Coronary artery (tissue), 2 donors: ENCODE measurements at regions not wholly inside any gene's neighbourhood (a gene's known extent, or its start where the extent isn't known, plus 50 kb on each side); places are given as distances from the start of the nearest gene placed in this dataset.

Experiments
- DNase-seq: peaks from one replicate; pipeline ENCODE4 v3.0.0-alpha.2; 2017; ENCODE audit warnings: low spot score
- H3K27ac ChIP-seq, 2 donors: fragments of 200-600 bp; sonication (generic); one replicate each; pipeline ENCODE4 v1.5.1; 2016 to 2019
- H3K4me3 ChIP-seq: fragments of 200-600 bp; sonication (generic); 2 replicates; pipeline ENCODE4 v1.5.1; 2016; ENCODE audit warnings: mild to moderate bottlenecking, moderate library complexity
- TF ChIP-seq, protein P1 (sequence below): fragments of 200-600 bp; sonication (generic); IDR thresholded peaks from one replicate; pipeline ENCODE4 v1.5.1; 2019; ENCODE audit warnings: antibody characterized with exemption

DNA sequence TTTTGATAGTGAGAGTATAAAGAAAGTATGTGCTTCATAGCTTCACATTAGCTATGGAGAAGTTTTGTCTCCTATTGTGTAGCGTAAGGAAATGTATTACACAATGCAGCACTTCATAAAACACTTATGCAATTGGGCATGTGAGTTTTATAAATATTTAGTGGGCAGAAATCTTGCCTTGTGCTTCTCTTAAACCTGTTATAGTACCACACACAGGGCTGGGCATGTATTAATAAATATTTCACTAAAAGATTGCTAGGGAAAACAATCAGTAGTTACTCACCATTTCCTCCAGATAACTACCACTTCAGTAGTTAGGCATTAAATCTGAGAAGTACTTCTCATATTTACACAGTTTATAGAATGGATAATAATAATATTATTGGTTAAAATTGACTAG lies 1080.8 kb upstream of the PIK3C3 start:
- TF ChIP-seq, protein P1, sequence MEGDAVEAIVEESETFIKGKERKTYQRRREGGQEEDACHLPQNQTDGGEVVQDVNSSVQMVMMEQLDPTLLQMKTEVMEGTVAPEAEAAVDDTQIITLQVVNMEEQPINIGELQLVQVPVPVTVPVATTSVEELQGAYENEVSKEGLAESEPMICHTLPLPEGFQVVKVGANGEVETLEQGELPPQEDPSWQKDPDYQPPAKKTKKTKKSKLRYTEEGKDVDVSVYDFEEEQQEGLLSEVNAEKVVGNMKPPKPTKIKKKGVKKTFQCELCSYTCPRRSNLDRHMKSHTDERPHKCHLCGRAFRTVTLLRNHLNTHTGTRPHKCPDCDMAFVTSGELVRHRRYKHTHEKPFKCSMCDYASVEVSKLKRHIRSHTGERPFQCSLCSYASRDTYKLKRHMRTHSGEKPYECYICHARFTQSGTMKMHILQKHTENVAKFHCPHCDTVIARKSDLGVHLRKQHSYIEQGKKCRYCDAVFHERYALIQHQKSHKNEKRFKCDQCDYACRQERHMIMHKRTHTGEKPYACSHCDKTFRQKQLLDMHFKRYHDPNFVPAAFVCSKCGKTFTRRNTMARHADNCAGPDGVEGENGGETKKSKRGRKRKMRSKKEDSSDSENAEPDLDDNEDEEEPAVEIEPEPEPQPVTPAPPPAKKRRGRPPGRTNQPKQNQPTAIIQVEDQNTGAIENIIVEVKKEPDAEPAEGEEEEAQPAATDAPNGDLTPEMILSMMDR: no peak
- H3K4me3 ChIP-seq: no peak overlapping the region
- H3K27ac ChIP-seq: no peak overlapping the region
- no peak for DNase-seq

DNA sequence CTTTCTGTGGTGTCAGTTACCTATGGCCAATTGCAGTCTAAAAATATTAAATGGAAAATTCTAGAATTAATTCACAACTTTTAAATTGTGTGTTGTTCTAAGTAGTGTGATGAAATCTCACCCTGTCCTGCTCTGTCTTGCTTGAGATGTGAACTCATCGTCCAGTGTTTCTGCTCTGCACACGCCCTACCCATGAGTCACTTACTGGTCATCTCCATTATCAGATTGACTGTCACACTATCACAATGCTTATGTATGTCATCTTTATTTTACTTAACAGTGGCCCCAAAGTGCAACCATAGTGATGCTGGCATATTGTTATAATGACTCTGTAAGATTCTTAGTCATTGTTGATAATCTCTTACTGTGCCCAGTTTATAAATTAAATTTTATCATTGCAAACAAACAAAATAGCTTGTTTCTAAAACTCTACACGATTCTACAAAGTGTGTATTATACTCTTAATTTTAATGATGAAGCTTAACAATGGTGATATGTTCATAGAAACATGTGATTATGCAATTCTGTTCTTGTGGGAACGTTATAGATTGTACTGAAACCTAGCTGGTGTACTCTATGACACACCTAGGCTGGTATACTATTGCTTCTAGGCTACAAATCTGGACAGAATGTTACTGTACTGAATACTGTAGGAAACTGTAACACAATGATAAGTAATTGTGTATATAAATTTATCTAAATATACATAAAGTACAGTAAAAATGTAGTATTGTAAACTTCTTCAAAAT lies 1086.8 kb upstream of the PIK3C3 start:
- no peak overlapping the region for H3K4me3 ChIP-seq
- H3K27ac ChIP-seq: no peak overlapping the region
- TF ChIP-seq, protein P1: no peak
- DNase-seq: no peak

DNA sequence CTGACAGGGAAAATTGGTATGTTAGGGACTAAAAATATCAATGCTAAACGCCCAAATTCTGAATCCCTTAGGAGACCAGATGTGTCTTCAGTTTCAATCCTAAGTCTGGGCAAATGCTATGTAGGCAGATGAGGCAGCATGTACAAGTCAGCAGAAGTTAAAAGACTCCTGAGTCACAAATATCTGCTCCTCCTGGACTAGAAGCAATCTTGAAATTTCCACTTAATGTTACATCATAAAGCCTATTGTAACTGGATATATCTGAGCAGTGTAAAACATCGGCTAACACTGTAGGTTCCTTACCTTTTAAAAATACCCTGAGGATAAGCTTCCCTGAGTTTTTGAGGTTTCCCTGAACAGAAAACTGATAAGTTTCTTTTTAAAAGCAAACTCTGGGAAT lies 1087.6 kb upstream of the PIK3C3 start:
- DNase-seq: no peak
- Histone ChIP-seq H3K4me3 (no peak overlapping the region), H3K27ac (no peak overlapping the region)
- TF ChIP-seq, protein P1: no peak

DNA sequence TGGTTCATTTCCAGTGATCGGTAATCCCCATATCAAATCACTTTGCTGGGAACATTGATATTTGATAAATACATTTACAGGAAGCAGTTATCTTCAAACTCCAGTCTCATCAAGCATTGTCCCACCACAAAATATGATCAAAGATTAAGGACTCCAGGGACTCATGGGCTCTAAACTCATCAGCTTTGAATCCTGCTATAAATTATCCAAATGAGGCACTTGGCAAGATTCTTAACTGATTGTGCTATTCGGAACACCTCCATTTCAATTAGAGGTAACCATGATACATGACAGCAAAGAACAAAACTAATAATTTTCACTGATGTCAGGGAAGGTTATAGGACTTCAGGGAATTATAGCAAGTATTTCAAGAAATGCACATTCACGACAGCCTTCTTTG lies 1088.1 kb upstream of the PIK3C3 start:
- TF ChIP-seq, protein P1: no peak
- DNase-seq: no peak

DNA sequence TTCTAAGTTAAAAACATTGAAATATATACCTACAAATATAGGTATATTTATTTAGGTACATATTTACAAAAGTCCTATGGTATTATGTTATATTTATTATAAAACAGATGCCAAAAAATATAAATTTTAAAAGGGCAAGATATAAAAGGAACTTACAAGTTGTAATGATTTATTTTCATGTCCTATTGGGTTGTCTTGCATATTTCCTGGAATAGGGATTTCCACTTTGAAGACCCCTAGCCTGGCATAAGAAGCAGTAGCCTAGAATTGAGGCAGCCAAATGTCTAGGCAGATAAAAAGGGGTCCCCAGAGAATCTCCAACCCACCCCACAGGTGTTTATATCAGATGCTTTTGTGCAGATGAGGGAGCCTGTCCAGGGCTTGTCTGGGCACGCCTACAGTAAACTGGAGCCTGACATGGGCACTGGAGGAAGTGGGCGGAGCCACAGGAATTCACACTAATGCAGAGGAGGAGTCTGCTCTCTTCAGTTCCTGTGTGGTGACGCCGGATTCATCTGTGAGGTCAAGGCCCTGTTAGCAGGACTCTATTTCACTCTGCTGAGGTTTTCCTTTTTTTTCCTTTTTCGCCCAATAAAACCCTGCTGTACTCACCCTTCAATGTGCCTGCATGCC lies 1088.9 kb upstream of the PIK3C3 start:
- TF ChIP-seq, protein P1: no peak
- DNase-seq: no peak
- no peak overlapping the region for H3K4me3 ChIP-seq
- no peak overlapping the region for H3K27ac ChIP-seq

More for the DNA sequence above, 1088.1 kb upstream of the PIK3C3 start:
- no peak overlapping the region for H3K27ac ChIP-seq
- no peak overlapping the region for H3K4me3 ChIP-seq

DNA sequence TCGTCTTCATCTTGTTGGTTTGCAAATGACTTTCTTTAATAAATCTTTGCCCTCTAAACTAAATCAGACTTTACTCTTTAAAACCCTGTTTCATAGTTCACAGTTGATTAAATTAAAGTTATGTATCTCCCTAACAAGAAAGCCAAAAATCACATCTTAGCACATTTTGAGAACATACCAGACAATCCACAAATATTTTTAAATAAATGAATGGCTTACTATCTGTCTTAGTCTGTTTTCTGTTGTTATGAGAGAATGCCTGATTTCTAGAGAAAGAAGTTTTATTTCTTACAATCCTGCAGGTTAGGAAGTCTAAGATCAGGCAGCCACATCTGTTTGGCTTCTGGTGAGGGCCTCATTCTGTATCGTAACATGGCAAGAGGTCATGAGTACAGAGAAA lies 1090.2 kb upstream of the PIK3C3 start:
- no peak overlapping the region for H3K4me3 ChIP-seq
- H3K27ac ChIP-seq: no peak overlapping the region
- TF ChIP-seq, protein P1: no peak
- DNase-seq: no peak

DNA sequence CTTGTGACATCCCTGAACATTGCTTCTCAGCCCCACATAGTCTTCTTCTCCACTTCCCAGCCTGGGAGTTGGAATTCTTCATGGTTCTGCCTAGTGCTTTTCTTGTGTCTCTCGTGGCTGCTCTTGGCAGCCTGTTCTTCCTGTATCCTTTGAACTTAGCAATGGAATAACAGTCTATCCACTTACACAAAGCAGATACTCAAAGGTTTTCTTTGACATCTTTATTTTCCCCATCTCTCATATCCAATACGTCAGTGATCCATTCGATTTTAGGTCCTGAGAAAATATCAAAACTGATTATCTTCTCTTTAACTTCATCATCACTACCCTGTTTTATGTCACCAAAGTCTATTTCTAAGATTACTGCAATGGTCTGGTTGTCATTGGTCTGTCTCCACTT lies 1091.2 kb upstream of the PIK3C3 start:
- Histone ChIP-seq H3K27ac (no peak overlapping the region), H3K4me3 (no peak overlapping the region)
- TF ChIP-seq, protein P1: no peak
- no peak for DNase-seq
